Fibroblast of lung (primary cell): ENCODE measurements at regions not wholly inside any gene's neighbourhood (a gene's known extent, or its start where the extent isn't known, plus 50 kb on each side); places are given as distances from the start of the nearest gene placed in this dataset.

ENCODE experiments used
- DNase-seq, 2 donors: peaks; one replicate each; pipeline versions ENCODE4 v3.0.0 to v3.0.0-alpha.2; 2010; ENCODE audit warnings: low read depth in 2 of 2
- H2AFZ ChIP-seq: 2 replicates; pipeline ENCODE4 v1.5.1; 2012; ENCODE audit warnings: low read length, control low read depth, inconsistent platforms
- H3K27ac ChIP-seq: 2 replicates; pipeline ENCODE4 v1.5.1; 2011; ENCODE audit warnings: low read length, control low read depth; ENCODE audit not compliant: insufficient read depth
- H3K27me3 ChIP-seq: 2 replicates; pipeline ENCODE4 v1.5.1; 2011; ENCODE audit warnings: mild to moderate bottlenecking, low read length; ENCODE audit not compliant: control insufficient read depth, insufficient read depth
- H3K36me3 ChIP-seq: 2 replicates; pipeline ENCODE4 v1.5.1; 2011; ENCODE audit warnings: low read length; ENCODE audit not compliant: control insufficient read depth, insufficient read depth
- H3K4me1 ChIP-seq: 2 replicates; pipeline ENCODE4 v1.5.1; 2011; ENCODE audit warnings: low read length; ENCODE audit not compliant: control insufficient read depth, insufficient read depth; ENCODE audit errors: extremely low read depth
- H3K4me2 ChIP-seq: 2 replicates; pipeline ENCODE4 v1.5.1; 2011; ENCODE audit warnings: low read length, control low read depth; ENCODE audit not compliant: insufficient read depth; ENCODE audit errors: extremely low read depth
- H3K4me3 ChIP-seq, 4 experiments: fragments of 200-600 bp in 1 of 4; sonication (generic) in 1 of 4; replicated peaks in 1 of 4; 2 replicates each; pipeline ENCODE4 v1.5.1; 2011 to 2016; ENCODE audit warnings: low read length in 4 of 4, low read depth in 3 of 4, mild to moderate bottlenecking in 3 of 4, control low read depth in 2 of 4, inconsistent platforms in 1 of 4, mixed read lengths in 1 of 4; ENCODE audit not compliant: insufficient read depth in 1 of 4; ENCODE audit errors: control extremely low read depth in 1 of 4
- H3K79me2 ChIP-seq: 2 replicates; pipeline ENCODE4 v1.5.1; 2012; ENCODE audit warnings: mild to moderate bottlenecking, low read length, inconsistent platforms; ENCODE audit not compliant: control insufficient read depth, insufficient read depth
- H3K9ac ChIP-seq: 2 replicates; pipeline ENCODE4 v1.5.1; 2011; ENCODE audit warnings: mild to moderate bottlenecking, low read length, control low read depth; ENCODE audit not compliant: insufficient read depth
- H3K9me3 ChIP-seq: 2 replicates; pipeline ENCODE4 v1.5.1; 2012; ENCODE audit warnings: low read depth, low read length; ENCODE audit not compliant: control insufficient read depth, insufficient read depth
- H4K20me1 ChIP-seq: 2 replicates; pipeline ENCODE4 v1.5.1; 2011; ENCODE audit warnings: low read length; ENCODE audit not compliant: control insufficient read depth, insufficient read depth; ENCODE audit errors: extremely low read depth
- EZH2 ChIP-seq: IDR thresholded peaks from 2 replicates; pipeline ENCODE4 v1.5.1; 2012; ENCODE audit warnings: low read length, control low read depth, mild to moderate bottlenecking; ENCODE audit errors: missing control alignments
- TF ChIP-seq, protein P1 (sequence below), 2 donors: IDR thresholded peaks in 1 of 2; conservative IDR thresholded peaks in 1 of 2; 1 replicate in 1 of 2; 2 replicates in 1 of 2; pipeline ENCODE4 v1.5.1; 2011 to 2012; ENCODE audit warnings: low read length in 2 of 2, control low read depth in 1 of 2, inconsistent platforms in 1 of 2, low read depth in 1 of 2, mild to moderate bottlenecking in 1 of 2

DNA sequence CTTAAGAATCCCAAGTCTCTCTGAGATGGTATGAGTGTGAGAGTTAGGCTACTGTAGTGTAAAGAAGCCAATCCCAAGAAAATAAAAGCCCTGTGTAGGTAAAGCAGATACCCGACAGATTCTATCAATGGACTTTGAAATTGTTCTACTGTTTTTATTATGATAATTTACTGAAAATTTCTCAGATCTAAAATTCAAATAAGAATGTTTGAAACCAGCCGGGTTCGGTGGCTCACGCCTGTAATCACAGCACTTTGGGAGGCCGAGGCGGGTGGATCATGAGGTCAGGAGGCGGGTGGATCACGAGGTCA lies 208.3 kb upstream of the SPRED2 start:
- H3K79me2 ChIP-seq: no peaks in the 10 kb centered on the region
- no peak overlapping the region for H2AFZ ChIP-seq
- no peaks in the 10 kb centered on the region for H3K9me3 ChIP-seq
- H3K27ac ChIP-seq: no peak overlapping the region
- TF ChIP-seq EZH2: no peak
- TF ChIP-seq, protein P1, sequence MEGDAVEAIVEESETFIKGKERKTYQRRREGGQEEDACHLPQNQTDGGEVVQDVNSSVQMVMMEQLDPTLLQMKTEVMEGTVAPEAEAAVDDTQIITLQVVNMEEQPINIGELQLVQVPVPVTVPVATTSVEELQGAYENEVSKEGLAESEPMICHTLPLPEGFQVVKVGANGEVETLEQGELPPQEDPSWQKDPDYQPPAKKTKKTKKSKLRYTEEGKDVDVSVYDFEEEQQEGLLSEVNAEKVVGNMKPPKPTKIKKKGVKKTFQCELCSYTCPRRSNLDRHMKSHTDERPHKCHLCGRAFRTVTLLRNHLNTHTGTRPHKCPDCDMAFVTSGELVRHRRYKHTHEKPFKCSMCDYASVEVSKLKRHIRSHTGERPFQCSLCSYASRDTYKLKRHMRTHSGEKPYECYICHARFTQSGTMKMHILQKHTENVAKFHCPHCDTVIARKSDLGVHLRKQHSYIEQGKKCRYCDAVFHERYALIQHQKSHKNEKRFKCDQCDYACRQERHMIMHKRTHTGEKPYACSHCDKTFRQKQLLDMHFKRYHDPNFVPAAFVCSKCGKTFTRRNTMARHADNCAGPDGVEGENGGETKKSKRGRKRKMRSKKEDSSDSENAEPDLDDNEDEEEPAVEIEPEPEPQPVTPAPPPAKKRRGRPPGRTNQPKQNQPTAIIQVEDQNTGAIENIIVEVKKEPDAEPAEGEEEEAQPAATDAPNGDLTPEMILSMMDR (conservative IDR thresholded peaks at IDR 0.05 in 1 of 2, IDR thresholded peaks at IDR 0.05 in 1 of 2; ENCODE audit: low read depth in 1 of 2, low read length in 2 of 2): no peak
- no peaks in the 10 kb centered on the region for H3K4me1 ChIP-seq
- H3K36me3 ChIP-seq: no peaks in the 10 kb centered on the region
- no peak for DNase-seq
- no peak overlapping the region for H3K4me3 ChIP-seq
- no peak overlapping the region for H3K9ac ChIP-seq
- H4K20me1 ChIP-seq: no peaks in the 10 kb centered on the region
- H3K27me3 ChIP-seq: peaks cover 6% of the 10 kb centered on the region
- no peak overlapping the region for H3K4me2 ChIP-seq

DNA sequence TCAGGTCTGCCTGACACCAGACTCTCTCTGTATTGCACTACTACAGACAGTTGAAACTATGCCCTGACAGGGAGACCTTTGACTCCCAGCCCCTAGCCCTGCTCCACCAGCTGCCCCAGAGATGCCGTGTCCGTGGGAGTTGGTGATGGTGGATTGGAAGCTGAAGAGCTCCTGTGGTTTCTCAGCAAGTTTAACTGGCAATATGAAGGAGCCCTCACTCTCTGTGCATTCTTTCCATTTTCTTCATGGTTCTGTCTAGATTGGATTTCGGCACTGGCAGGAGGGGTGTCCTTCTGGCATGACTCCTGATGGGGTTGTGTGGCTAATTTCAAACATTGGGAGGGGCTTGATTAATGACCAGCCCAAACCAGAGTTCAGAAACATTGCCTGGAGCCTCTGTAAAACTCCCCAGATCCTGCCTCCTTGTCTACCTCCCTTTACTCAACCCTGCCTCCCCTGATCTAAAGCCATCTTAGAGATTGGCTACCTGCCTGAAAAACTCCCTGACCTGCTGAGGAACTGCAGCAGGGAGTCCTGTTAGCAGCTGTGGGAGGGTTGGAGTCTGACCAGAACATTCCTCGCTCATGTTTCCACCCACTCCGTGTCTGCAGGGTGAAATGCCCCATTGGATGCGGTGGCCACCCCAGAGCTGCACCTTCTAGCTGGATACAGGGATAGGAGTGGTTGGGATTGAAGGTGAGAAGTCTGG lies 206.9 kb upstream of the SPRED2 start:
- peaks cover 6% of the 10 kb centered on the region for H3K27me3 ChIP-seq
- no peak overlapping the region for H3K9ac ChIP-seq
- H3K27ac ChIP-seq: no peak overlapping the region
- H2AFZ ChIP-seq: no peak overlapping the region
- peak in 1 of 2 donors; percentile 97 for DNase-seq
- no peaks in the 10 kb centered on the region for H3K79me2 ChIP-seq
- no peaks in the 10 kb centered on the region for H3K9me3 ChIP-seq
- no peaks in the 10 kb centered on the region for H3K36me3 ChIP-seq
- H3K4me1 ChIP-seq: no peaks in the 10 kb centered on the region
- no peaks in the 10 kb centered on the region for H4K20me1 ChIP-seq
- no peak overlapping the region for H3K4me2 ChIP-seq
- TF ChIP-seq EZH2: no peak
- TF ChIP-seq, protein P1 (conservative IDR thresholded peaks at IDR 0.05 in 1 of 2, IDR thresholded peaks at IDR 0.05 in 1 of 2; ENCODE audit: low read depth in 1 of 2, low read length in 2 of 2): no peak
- H3K4me3 ChIP-seq: no peak overlapping the region

DNA sequence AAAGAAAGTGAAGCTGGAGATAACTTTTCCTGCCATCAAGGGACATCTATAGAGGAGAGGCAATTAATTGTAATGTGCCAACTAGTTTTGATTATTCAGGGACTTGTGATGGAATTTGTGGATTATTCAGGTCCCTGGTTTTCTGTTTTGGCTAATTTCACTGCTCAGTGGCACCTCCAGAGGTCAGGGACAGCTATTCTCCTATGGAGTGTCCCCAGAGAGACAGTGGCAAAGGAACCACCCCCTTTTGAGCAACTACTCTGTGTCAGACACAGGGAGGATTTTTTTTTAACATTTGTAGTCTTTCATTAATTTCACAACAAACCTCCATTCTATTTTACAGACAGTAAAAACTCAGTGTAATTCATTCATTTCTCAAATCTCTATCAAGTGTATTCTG lies 206.0 kb upstream of the SPRED2 start:
- H3K9me3 ChIP-seq: no peaks in the 10 kb centered on the region
- H3K4me3 ChIP-seq: no peak overlapping the region
- H3K79me2 ChIP-seq: no peaks in the 10 kb centered on the region
- no peak overlapping the region for H2AFZ ChIP-seq
- no peak overlapping the region for H3K9ac ChIP-seq
- no peaks in the 10 kb centered on the region for H3K4me1 ChIP-seq
- DNase-seq: no peak
- no peak overlapping the region for H3K27ac ChIP-seq
- no peaks in the 10 kb centered on the region for H3K36me3 ChIP-seq
- TF ChIP-seq, protein P1 (conservative IDR thresholded peaks at IDR 0.05 in 1 of 2, IDR thresholded peaks at IDR 0.05 in 1 of 2; ENCODE audit: low read depth in 1 of 2, low read length in 2 of 2): peak in 1 of 2 donors; percentile 11
- no peak for TF ChIP-seq EZH2
- H3K27me3 ChIP-seq: peaks cover 6% of the 10 kb centered on the region
- no peak overlapping the region for H3K4me2 ChIP-seq
- H4K20me1 ChIP-seq: no peaks in the 10 kb centered on the region
